ENCODE measurements at regions not wholly inside any gene's neighbourhood (a gene's known extent, or its start where the extent isn't known, plus 50 kb on each side); places are given as distances from the start of the nearest gene placed in this dataset.
"Not testable (repeated sequence)": the region's sequence is repeated elsewhere in the genome, so short reads cannot be mapped to it uniquely, and the experiment has no call there.

DNA sequence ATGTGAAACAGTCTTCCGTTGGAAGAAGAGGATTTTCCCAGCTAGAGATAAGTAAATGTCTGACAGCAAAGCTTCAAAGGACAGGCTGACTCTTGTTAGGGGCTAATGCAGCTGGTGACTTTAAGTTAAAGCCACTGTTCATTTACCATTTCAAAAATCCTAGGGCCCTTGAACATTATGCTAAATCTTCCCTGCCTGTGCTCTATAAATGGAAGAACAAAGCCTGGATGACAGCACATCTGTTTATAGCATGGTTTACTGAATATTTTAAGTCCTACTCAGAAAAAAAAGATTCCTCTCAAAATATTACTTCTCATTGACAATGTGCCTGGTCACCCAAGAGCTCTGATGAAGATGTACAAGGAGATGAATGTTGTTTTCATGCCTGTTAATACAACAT lies 255.3 kb downstream of the ADRA2A start:
- H2BK12ac ChIP-seq (ENCODE audit: low read depth, low read length); H3K4me3 ChIP-seq (ENCODE audit: extremely low read depth in 1 of 4, insufficient read depth in 2 of 4, low read depth in 3 of 4, low read length in 4 of 4); POLR2A ChIA-PET (ENCODE audit: partially characterized antibody); H3K4me2 ChIP-seq (ENCODE audit: insufficient read depth in 1 of 2, low read depth in 2 of 2, low read length in 2 of 2); H2BK15ac ChIP-seq (ENCODE audit: low read length); DNase-seq (ENCODE audit: low read depth in 1 of 2, low spot score in 2 of 2); H3K4me1 ChIP-seq (replicated peaks in 1 of 4; ENCODE audit: control insufficient read depth in 3 of 4, insufficient read depth in 4 of 4, low read length in 3 of 4); H4K8ac ChIP-seq (ENCODE audit: extremely low read depth, insufficient read depth, low read length); H4K91ac ChIP-seq (replicated peaks; ENCODE audit: insufficient read length, low read length); H3K79me1 ChIP-seq (ENCODE audit: low read depth, low read length); H3K79me2 ChIP-seq (ENCODE audit: control insufficient read depth in 1 of 2, insufficient read depth in 2 of 2, low read length in 2 of 2); H4K5ac ChIP-seq (ENCODE audit: insufficient read length, low read depth, low read length); H3K14ac ChIP-seq (ENCODE audit: insufficient read length); H2AK5ac ChIP-seq (ENCODE audit: low read depth, low read length); H2BK120ac ChIP-seq (replicated peaks; ENCODE audit: low read depth, low read length); FAIRE-seq; H2BK5ac ChIP-seq (ENCODE audit: low read depth, low read length); H3K23ac ChIP-seq (ENCODE audit: insufficient read length); H2BK20ac ChIP-seq (ENCODE audit: low read length); H3K4ac ChIP-seq (replicated peaks; ENCODE audit: insufficient read length, low read depth, low read length); H3K18ac ChIP-seq (ENCODE audit: extremely low read depth, low read length); H4K20me1 ChIP-seq (replicated peaks in 1 of 2; ENCODE audit: control insufficient read depth in 1 of 2, insufficient read depth in 2 of 2, low read length in 2 of 2); H3K23me2 ChIP-seq (ENCODE audit: low read depth, low read length); H3K27ac ChIP-seq (ENCODE audit: low read depth, low read length); H3K9ac ChIP-seq (replicated peaks in 1 of 4; ENCODE audit: extremely low read depth in 1 of 4, low read depth in 3 of 4, low read length in 3 of 4); H2AFZ ChIP-seq (ENCODE audit: low read length); H3K36me3 ChIP-seq (ENCODE audit: control insufficient read depth in 2 of 4, insufficient read depth in 4 of 4, low read length in 3 of 4); H3K27me3 ChIP-seq (replicated peaks in 1 of 4; ENCODE audit: control insufficient read depth in 3 of 4, extremely low read depth in 1 of 4, insufficient read depth in 3 of 4, low read length in 3 of 4); H3K56ac ChIP-seq (replicated peaks; ENCODE audit: insufficient read length, low read depth, low read length): not testable (repeated sequence)
- WGBS, 2 experiments (ENCODE audit: extremely low coverage in 1 of 2, insufficient coverage in 1 of 2, insufficient read length in 1 of 2, insufficient replicate concordance in 2 of 2, low coverage in 1 of 2, low lambda C conversion rate in 2 of 2, missing lambda C conversion rate in 1 of 2), result 92% methylated on average over 1 of the region's 1 CpG; no CpG with 5 or more reads in 1 of the 2 experiments
- CTCF ChIA-PET (ENCODE audit: partially characterized antibody), result interaction anchor here (0.7 to 2.1 kb wide), 6 partner anchors 9 to 741 kb away, joined by 3 to 6 read pairs (median 4); no protein-coding TSS in a partner anchor
- H3K9me3 ChIP-seq (ENCODE audit: insufficient read depth in 2 of 2, low read depth in 1 of 2, low read length in 1 of 2), result peaks cover 5 to 15% of the 10 kb centered on the region in 2 experiments; a peak in 2 of 4 replicates

All from H1 (cell line).